Inflammatory macrophage treated with lipopolysaccharide for 4 hours (primary cell): ENCODE measurements at regions not wholly inside any gene's neighbourhood (a gene's known extent, or its start where the extent isn't known, plus 50 kb on each side); places are given as distances from the start of the nearest gene placed in this dataset.

Source experiments
- DNase-seq: peaks from one replicate; pipeline ENCODE4 v3.0.0-alpha.2; 2020

DNA sequence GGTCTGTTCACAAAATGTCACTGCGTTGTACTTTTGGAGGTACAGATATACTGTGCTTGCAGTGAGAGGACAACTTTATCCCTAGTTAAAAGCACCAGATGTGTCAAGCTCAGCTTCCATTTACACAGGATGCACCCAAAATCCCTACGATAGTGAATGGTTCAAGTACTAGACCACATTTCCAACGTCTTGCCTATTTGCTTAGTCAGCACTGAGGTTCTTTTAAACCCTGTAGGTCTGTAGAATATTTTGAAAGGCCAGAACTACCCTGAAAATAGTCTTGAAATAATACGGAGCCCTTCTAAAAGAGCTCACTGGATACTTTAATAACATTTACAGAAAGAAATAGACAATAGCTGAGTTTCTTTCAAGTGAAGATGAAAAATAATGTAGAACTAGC is 466.1 kb downstream of the FUT8 start:
- no peak for DNase-seq

DNA sequence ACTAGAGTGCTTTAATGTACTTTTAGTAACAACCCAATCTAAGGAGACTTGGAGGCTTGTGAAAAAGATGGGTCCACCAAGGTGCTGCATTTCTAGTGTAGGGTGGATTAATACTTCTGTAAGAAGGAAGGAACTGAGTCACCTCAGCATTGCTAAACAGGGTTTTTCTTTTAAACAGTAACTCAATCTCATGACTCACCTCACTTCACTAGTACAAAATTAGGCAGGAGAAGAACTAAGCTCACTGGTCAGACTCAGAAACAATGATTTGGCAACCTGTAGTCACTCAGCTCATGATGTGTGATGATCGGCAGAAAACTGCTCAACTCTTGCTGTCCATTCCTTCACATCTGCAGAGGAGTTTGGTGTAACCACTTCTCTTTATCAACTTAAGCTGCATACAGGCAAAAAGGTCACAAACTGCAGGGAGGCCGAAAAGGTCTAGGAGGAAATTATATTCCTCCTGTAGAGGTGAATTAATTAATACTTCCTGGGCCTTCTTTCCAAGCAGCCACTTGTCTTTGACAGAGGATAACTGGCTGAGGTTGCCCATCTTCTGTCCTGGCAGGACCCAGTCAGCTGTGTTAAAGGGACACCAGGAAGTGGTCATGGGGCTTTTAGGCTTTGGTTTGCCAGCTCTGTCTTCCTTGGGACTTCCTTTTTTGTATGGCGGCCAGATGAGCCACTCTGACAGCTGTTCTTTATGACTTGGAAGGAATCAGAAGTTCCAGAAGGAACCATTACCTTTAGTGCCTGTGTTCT is 466.9 kb downstream of the FUT8 start:
- DNase-seq = peak; percentile 61

DNA sequence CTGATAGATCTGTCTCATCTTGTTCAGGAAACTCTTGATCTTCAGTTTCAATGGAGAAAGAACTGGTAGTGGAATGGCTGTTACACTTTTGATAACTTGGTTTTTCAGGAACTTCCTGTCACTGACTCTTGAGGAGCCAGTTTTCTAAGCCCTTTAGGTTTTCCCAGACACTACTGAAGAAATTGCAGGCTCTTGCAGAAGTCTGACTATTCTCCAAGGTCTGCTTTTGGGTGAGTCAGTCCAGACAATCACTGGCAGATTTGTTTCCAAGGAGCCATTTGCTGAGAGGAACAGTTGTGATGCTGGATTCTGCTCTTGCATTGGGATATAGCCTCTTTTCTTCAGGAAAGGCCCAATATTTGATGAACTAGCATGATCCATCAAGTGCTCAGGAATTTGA is 468.0 kb downstream of the FUT8 start:
- no peak for DNase-seq

DNA sequence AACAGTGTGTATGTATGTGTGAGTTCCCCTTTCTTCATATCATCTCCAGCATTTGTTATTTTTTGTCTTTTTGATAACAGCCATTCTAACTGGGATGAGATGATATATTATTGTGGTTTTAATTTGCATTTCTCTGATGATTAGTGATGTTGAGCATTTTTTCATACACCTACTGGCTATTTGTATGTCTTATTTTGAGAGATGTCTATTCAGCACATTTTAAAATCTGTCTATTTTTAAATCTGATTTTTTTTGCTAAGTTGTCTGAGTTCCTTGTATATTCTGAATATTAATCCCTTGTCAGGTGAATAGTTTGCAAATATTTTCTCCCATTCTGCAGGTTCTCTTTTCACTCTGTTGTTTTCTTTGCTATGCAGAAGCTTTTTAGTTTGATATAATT is 469.1 kb downstream of the FUT8 start:
- DNase-seq = no peak

DNA sequence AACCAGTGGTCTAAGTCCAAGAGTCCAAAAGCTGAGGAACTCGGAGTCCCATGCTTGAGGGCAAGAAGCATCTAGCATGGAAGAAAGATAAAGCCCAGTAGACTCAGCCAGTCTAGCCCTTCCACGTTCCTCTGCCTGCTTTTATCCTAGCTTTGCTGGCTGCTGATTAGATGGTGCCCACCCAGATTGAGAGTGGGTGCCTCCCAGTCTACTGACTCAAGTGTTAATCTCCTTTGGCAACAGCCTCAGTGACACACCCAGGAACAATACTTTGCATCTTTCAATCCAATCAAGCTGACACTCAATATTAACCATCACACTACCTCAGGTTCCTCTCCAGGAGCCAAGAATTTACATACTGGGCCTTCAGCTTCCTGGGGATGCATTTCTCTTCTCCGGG is 476.1 kb downstream of the FUT8 start:
- DNase-seq = no peak

DNA sequence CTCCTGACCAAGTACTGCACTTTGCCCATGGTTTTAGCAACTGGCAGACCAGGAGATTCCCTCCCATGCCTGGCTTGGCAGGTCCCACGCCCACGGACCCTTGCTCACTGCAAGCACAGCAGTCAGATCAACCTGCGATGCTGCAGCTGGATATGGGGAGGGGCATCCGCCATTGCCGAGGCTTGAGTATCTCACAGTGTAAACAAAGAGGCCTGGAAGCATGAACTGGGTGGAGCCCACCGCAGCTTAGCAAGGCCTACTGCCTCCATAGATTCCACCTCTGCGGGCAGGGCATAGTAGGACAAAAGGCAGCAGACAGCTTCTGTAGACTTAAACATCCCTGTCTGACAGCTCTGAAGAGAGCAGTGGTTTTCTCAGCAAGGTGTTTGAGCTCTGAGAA is 479.8 kb downstream of the FUT8 start:
- no peak for DNase-seq

DNA sequence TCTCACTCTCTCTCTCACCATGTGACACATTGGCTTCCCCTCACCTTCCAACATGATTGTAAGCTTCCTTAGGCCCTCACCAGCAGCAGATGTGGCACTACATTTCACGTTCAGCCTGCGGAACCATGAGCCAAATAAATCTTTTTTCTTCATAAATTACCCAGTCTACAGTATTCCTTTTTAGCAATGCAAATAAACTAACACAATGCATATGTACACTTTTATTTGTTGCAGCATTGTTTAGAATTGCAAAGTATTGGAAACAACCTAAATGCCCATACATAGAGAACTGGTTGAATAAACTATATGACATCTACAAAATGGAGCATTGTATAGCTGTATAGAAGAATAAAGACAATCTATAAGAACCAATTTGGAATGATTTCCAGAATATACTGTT is 487.6 kb downstream of the FUT8 start:
- DNase-seq = no peak

DNA sequence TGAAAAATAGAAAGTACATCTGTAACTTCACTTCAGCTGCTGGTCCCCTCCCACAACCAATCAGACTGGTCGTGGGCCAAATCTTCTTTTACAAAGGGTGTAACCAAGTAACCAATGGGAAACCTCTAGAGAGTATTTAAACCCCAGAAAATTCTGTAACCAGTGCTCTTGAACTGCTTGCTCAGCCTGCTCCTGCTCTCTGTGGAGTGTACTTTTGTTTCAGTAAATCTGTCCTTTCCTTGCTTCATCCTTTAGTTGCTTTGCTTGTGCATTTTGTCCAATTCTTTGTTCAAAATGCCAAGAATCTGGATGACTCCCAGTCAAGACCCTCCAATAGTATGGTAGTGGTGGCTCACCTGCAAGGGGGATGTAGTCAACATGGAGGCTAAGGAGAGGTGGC is 489.1 kb downstream of the FUT8 start:
- no peak for DNase-seq

DNA sequence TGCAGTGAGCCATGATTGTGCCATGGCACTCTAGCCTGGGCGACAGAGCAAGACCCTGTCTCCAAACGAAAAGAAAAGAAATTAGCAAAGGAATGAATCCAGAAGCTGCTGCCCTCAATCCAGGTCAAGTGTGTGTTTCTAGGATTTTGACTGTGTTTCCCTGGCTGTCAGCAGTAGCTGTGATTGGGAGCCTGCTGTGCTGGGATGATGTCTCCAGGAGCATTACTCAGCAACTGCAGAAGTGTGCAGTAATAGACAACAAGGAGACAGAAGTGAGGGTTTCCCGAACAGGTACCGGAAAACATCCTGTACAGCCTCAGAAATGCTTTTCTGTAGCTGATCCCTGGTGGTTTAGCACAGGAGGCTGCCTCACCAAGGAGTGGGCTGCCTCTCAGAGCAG is 492.5 kb downstream of the FUT8 start:
- no peak for DNase-seq

DNA sequence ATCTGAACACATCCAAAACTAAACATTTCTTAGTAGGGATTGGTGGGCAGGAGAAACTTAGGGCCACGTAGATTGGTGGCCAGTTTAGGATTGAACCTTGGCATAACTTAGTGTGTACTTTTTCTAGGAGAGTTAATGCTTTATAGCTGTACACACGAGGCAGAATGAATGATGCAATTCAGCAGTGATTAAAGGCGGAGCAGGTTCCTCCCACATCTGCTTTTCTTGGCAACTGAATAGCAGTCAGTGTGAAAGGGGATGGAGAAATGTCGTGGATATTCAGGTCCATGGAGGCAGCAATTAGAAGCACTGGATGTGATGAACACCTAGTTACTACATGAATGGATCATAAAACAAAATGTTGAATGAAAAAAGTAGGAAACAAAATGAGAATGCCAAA is 493.8 kb downstream of the FUT8 start:
- DNase-seq = no peak

DNA sequence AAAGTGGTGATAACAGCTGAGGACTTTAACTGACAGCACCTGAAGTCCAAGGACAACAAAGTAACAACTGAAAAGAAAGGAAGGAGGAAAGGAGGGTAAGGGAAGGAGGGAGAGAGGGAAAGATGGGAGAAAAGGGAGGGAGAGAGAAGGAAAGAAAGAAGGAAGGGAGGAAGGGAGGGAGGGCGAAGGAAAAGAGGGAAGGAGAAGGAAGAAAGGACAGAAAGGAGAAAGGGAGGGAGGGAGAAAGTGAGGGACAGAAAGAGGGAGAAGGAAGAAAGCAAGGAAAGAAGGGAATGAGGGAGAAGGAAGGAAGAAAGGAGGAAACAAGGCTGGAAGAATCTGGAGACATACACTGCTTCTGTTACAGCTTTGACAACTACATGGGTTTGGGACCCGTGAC is 494.4 kb downstream of the FUT8 start:
- DNase-seq = no peak

DNA sequence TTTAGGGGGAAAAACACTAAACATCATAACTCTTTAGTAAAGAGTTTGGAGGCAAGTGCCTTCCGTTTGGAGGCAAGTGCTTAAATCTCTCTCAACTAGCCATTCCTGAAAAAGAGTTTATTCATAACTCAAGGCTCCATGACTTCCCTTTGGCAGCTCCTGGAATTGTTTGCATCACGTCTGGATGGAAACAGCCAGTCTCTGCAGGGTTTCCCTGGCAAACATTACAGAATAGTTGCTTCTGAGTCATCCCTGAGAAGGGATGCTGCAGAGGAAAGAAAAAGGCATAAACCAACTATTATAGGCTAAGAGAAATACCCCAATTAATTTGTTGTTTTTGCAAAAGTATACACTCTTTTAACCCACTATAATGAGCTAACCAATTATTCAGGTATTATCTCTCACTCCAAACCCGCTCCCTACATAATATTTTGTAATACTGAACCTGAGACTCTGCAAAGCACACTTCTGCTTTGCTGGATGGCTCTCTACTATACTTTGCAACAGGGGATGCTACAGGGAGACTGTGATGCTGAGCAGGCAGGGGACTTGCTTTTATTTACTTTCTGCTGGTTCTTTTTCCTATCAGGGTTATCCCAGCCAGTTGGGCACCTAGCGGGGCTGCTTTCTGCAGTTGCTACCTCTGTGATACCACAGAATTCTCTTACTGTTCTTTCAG is 497.7 kb downstream of the FUT8 start:
- DNase-seq = no peak

DNA sequence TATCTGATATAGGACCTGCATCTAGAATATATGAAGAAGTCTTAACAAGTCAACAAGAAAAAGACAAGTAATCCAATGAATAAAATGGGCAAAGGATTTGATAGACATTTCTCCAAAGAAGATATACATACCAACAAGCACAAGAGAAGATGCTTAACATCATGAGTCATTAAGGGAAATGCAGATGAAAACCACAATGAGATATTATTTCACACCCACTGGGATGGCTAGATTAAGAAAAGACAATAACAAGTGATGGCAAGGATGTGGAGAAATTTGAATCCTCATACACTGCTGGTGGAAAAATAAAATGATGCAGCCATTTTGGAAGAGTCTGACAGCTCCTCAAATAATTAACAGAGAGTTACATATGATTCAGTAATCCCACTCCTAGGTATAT is 502.6 kb downstream of the FUT8 start:
- DNase-seq = no peak

DNA sequence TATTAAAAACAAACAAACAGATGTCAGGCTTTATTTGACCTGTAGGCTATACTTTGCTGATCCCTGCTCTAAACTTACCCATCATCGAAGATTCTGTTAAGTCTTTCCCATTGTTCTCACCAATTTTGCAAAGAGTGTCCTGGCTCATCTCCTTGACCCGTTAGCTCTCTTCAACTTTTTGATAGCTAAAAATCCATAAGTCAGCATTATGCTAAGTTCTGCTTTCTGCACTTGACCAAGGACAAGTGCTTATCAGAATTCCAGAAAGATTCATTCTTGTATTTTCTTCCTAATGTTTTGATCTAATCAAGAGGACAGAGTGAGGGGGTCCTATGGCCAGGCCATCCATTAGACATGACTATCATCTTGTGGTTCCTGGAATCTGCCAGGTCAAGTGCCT is 503.5 kb downstream of the FUT8 start:
- DNase-seq = no peak

DNA sequence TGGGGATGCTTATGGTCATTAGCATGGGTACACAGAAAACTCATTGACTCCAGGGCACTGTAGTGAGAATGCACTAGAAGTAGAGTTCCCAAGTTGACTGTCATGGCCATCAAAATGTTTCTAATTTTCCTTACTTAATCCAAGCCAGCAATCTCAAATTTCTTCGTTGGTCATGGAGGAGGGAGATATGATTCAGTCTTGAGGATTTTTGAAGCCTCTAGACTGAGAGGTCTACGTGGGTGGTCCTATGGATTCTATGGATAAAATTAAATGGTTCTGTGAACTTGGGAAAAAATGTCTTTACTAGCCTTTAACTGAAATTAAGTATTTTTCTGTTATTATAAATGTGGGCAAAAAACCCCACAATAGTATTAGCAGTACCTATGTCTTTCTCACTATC is 508.5 kb downstream of the FUT8 start:
- DNase-seq = no peak

DNA sequence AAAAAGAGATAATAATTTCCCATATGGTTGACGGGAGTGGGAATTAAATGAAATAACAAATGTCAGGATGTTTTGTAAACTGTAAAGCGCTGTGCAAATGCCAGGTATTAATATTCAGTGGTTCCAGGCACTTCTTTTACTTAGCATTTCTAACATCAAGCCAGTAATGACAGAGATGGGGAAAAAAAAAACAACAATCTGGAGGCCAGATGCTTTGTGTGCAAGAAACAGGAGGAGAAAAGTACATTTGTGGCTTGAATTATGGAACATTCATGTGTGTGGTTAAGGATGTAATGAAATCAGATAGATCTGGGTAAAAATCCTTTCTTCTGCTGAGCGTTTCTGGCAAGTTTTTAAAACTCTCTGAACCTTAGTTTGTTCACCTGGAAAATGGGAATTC is 509.6 kb downstream of the FUT8 start:
- no peak for DNase-seq

DNA sequence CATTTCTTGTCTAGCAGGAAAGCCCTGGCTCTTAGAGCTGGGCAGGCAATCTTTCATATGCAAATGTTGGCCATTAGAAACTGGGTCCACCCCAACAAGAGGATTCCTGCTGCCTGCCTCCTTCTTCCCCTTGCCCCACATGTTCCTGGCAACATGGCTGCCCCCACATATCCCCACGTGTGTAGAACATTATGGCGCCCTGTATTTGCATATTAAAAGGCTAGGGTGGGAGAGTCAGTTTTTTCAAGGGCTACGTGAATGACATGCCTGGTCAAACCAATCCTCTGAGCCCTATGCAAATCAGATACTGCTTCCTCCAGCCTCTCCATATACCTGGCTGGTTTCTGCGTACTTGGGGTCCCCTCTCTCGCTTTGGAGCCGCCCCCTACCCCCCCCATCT is 514.0 kb downstream of the FUT8 start:
- no peak for DNase-seq

DNA sequence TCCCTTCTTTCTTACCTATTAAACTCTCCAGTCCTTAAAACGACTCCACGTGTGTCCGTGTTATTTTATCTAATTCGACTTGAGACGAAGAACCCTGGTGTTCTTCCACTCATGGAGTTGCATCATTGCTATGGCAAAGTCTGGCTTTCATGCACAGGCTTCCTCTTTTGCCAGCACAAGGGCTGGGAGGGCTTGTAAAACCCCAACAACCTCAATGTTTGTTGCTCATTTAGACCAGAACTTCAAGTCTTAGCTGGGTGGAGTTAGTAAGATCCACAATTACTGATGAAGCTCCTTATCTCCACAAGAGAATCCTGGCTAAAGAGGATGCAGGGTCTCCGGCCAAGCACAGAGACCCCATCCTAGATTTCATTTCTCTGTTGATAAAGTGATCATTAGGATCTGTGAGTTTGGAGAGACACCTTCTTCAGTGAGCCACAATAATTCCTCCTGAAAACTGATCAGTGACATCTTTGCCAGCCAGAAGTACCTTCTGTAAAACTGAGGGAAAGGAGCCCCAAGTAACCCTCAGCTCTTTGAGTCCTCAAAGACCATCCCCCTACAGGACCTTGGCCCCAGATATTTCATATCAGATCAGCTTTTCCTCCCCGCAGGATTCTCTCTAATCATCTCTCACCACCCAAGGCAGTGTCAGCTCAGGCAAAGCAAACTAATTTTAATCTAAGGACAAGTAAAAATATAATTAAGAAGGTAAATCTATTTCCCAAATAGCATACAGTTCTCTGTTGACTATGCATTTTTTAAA is 514.6 kb downstream of the FUT8 start:
- no peak for DNase-seq

DNA sequence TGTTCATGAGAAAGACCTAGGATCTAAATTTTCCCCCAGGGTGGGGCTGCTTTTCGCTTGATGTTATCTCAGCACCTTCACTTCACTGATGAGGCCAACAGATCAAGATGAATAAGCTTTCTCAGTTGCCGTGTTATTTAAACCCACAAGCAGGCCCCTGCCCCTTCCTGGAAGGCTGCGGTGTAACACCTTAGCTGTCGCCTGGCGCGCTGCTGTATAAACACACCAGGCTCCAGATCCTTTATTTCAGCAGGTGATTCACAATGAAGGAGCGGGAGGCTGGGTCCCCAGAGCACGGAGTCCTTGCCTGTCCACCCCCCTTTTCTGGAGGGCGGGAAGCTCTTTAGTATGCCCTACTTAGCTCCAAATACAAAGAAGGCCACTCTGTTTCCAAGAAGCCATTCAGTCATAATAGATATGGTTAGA is 515.4 kb downstream of the FUT8 start:
- no peak for DNase-seq

DNA sequence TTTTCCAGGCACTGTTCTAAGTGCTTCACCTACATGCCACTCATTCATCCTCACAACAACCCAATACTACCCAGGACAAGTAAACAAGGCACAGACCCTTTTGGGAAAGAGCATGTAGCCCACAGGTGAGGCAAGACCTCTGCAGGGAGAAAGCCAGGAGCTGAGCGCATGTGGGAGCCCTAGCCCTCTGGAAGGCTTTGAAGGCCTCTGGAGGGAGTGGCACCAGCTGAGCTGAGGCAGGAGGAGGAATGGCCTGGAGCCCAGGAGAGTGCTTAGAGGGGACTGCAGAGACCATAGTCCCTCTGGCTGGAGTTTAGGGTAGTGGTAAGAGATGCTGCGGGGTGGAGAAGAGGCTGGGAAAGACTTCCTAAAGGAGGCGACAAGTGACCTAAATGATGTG is 516.5 kb downstream of the FUT8 start:
- no peak for DNase-seq

DNA sequence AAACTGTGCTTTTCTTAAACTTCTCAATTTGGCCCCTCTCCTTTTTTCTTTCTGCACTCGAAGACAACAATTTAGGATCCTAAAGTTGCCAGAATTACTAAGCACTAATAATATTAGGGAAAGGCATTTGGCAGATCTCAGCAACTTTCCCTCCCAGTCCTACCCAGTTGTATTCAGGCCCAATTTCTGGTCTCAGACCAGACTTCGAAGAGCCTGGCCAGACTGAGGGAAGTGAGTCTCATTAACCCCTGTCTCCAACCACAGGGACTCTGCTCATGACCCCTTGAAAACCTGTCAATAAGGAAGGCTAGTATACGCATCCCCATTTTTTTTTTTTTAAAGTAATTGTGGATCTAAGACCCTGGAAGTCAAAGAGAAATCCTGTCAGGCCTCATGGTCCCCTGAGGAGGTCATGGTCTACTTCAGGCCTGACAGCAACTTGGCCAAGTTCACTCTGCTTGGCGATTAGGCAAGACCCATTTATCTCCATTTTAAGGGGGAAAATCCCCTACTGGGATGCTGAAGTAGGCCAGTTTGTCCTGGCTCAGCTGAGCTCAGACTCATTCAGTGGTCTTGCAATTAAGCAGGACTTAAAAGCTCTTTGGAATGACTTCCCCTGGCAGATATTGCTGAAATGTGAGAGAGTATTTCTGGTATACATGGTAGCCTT is 521.0 kb downstream of the FUT8 start:
- no peak for DNase-seq

DNA sequence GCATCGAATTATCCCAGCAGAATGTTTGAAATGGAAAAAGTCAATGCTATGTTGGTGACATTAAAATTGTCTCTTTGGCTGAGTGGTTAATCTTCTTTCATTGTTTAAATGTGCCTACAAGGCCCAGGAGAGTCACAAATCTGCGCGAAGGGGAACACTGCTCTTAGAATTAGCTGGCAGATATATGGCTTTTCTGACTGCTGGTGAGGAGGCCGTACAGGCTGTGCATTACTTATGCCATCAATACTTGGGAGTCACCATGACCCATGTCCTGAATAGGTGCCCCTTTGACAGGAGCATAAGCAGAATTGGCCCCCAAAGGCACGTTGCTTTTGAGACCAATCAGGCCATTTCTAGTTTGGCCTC is 521.5 kb downstream of the FUT8 start:
- DNase-seq = no peak

DNA sequence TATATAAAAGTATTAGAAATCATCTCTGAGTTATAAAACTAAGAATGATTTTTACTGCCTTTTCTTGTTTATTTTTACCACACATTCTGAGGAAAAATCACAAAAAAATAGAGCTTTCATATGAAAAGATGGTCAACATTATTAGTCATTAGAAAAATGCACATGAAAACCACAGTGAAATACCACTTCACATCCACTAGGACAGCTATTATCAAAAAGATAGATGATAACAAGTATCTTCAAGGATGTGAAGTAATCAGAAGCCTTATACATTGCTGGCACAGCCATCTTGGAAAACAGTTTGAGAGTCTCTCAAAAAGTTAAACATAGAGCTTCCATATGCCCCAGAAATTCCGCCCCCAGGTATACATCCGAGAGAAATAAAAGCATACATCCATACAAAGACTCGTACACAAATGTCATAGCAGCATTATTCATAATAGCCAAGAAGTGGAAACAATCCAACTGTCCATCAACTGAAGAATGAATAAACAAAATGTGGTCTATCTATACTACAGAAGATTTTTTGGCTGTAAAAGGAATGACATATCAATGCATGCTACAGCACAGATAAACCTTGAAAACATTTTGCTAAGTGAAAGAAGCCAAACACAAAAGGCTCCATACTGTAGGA is 523.9 kb downstream of the FUT8 start:
- no peak for DNase-seq
